HG03159 (cell line): ENCODE measurements at regions not wholly inside any gene's neighbourhood (a gene's known extent, or its start where the extent isn't known, plus 50 kb on each side); places are given as distances from the start of the nearest gene placed in this dataset.
"Not testable (repeated sequence)": the region's sequence is repeated elsewhere in the genome, so short reads cannot be mapped to it uniquely, and the experiment has no call there.

Source experiments
- ATAC-seq: cut with Tn5 transposase; IDR thresholded peaks from one replicate; pipeline ENCODE4 v1.9.1; 2021; ENCODE audit warnings: mild to moderate bottlenecking, moderate library complexity; ENCODE audit not compliant: unreplicated experiment

- no peak for ATAC-seq
These were observed 71.8 kb upstream of the PTPN13 start for GRCh38 chr4:86522349-86522748.

- no peak for ATAC-seq
These were observed 70.8 kb upstream of the PTPN13 start for GRCh38 chr4:86523333-86523732.

- ATAC-seq = not testable (repeated sequence)
These were observed 66.4 kb upstream of the PTPN13 start for GRCh38 chr4:86527713-86528112.

GRCh38 chr4:86529436-86529835, 64.7 kb upstream of the PTPN13 start:
- no peak for ATAC-seq

GRCh38 chr4:86530183-86530582, 63.9 kb upstream of the PTPN13 start:
- peak; percentile 66 for ATAC-seq

- ATAC-seq = no peak
These were observed 62.7 kb upstream of the PTPN13 start for GRCh38 chr4:86531440-86531839.

GRCh38 chr4:86532851-86533250, 61.3 kb upstream of the PTPN13 start:
- ATAC-seq = no peak

GRCh38 chr4:86536151-86536550, 58.0 kb upstream of the PTPN13 start:
- ATAC-seq = no peak

GRCh38 chr4:86542319-86543027, 51.6 kb upstream of the PTPN13 start:
- ATAC-seq = no peak

GRCh38 chr4:86543080-86543479, 51.0 kb upstream of the PTPN13 start:
- ATAC-seq = no peak

- ATAC-seq = no peak
These were observed 50.4 kb upstream of the PTPN13 start for GRCh38 chr4:86543560-86544309.

GRCh38 chr4:86544310-86544966, 49.7 kb upstream of the PTPN13 start:
- ATAC-seq = peak; percentile 89
